Retinal pigment epithelial cell (primary cell): ENCODE measurements at regions not wholly inside any gene's neighbourhood (a gene's known extent, or its start where the extent isn't known, plus 50 kb on each side); places are given as distances from the start of the nearest gene placed in this dataset.

Experiments
- DNase-seq: peaks from one replicate; pipeline ENCODE4 v3.0.0-alpha.2; 2010; ENCODE audit warnings: low read depth
- H3K4me3 ChIP-seq: 2 replicates; pipeline ENCODE4 v1.5.1; 2011; ENCODE audit warnings: mild to moderate bottlenecking, low read length, control low read depth, moderate library complexity
- CTCF ChIP-seq: conservative IDR thresholded peaks from 2 replicates; pipeline ENCODE4 v1.5.1; 2011; ENCODE audit warnings: low read depth, low read length, control low read depth, inconsistent platforms

- TF ChIP-seq CTCF = peak; percentile 79
- no peak for DNase-seq
- no peak overlapping the region for H3K4me3 ChIP-seq
These were observed 243.8 kb upstream of the JADE1 start for GRCh38 chr4:128565565-128566186.

GRCh38 chr4:128565054-128565453 lies 244.4 kb upstream of the JADE1 start:
- no peak overlapping the region for H3K4me3 ChIP-seq
- DNase-seq = no peak
- no peak for TF ChIP-seq CTCF

- H3K4me3 ChIP-seq = no peak overlapping the region
- no peak for TF ChIP-seq CTCF
- no peak for DNase-seq
These were observed 245.3 kb upstream of the JADE1 start for GRCh38 chr4:128564081-128564630.

DNA sequence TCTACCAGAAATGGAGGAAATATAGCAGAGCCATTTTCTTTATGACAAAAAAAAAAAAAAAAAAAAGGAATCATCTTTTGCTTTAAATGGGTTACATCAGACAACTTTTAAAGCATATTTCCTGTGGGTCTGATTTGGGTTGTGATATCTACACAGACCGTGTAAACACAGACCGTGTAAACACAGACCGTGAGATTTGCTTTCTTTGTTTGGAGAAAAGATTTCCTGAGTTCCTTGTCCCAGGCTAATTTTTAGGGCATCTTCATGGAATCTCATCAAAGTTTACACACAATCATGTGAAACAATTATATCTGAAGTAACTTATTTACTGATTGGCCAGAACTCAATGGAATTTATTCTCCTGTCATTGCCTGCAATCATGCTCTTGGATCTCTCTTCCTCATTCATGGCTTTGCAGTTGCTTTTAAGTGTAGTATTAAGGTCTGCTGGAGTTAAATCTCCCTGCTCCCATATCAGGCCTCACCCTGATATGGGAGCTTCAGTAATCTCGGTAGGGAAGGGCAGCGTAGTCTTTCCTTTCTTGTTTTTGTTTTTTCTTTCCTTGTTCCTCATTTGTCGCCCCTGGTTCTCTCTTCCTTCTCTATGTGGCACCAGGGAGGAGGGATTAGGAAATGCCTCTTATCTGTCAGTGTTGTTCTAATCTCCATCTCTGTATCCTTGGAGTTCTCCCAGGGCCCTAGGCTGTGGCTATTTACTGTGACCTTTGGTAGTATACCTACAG lies 248.6 kb upstream of the JADE1 start:
- DNase-seq = no peak
- no peak for TF ChIP-seq CTCF
- no peak overlapping the region for H3K4me3 ChIP-seq

GRCh38 chr4:128558896-128559679 lies 250.4 kb upstream of the JADE1 start:
- TF ChIP-seq CTCF = no peak
- no peak overlapping the region for H3K4me3 ChIP-seq
- no peak for DNase-seq

DNA sequence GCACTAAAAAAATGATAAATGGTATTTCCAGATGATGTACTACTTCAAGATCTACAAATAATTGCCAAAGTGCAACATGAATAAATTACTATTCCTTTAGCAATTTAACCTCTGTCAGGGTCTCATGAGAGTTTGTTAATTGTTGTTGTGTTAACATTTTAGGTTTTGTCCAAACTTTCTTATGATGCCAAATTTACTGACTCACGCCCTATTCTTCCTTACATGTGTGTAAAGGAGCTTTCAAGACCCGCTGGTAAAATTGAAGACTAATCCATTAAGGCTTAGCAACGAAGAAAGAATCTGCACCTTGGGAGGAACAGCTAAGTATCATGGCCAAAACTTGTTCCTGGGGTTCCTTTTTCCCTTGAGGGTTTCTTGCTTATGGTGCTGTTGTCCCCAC lies 252.7 kb upstream of the JADE1 start:
- no peak for TF ChIP-seq CTCF
- no peak for DNase-seq
- H3K4me3 ChIP-seq = no peak overlapping the region
